A673 (cell line): ENCODE measurements at regions not wholly inside any gene's neighbourhood (a gene's known extent, or its start where the extent isn't known, plus 50 kb on each side); places are given as distances from the start of the nearest gene placed in this dataset.

Experiments used
- BruUV-seq: library from RNA; stranded (reverse); fragments of 400-500 nt; replicated peaks from 2 replicates; lab custom pipeline; 2021; lab: Mats Ljungman, UMichigan
- CTCF ChIA-PET: fragments of 300-600 bp; sonication (Branson Sonifier 250); formaldehyde crosslinking; loops from one replicate; lab custom pipeline; 2022; ENCODE audit warnings: antibody characterized with exemption; lab: Charles Lee
- POLR2A ChIA-PET: fragments of 300-600 bp; sonication (Branson Sonifier 250); formaldehyde crosslinking; loops from one replicate; lab custom pipeline; 2022; ENCODE audit warnings: antibody characterized with exemption; ENCODE audit not compliant: low non-redundant PET; lab: Charles Lee
- DNase-seq: peaks from one replicate; pipeline ENCODE4 v3.0.0-alpha.2; 2015; ENCODE audit warnings: low spot score
- H3K27ac ChIP-seq: fragments of 200-600 bp; sonication (generic); 2 replicates; pipeline ENCODE4 v1.5.1; 2016; ENCODE audit warnings: mixed run types, low read depth, mild to moderate bottlenecking, mixed read lengths, antibody characterized with exemption, low read length; ENCODE audit not compliant: poor library complexity, severe bottlenecking
- H3K27me3 ChIP-seq: fragments of 200-600 bp; sonication (generic); replicated peaks from 2 replicates; pipeline ENCODE4 v1.6.1; 2017; ENCODE audit warnings: mixed run types, low read depth, mild to moderate bottlenecking, mixed read lengths, antibody characterized with exemption, low read length; ENCODE audit not compliant: insufficient read depth, poor library complexity
- H3K36me3 ChIP-seq: fragments of 200-600 bp; sonication (generic); 2 replicates; pipeline ENCODE4 v1.6.1; 2016; ENCODE audit warnings: mixed run types, mild to moderate bottlenecking, mixed read lengths, antibody characterized with exemption, low read length; ENCODE audit not compliant: insufficient read depth, poor library complexity, severe bottlenecking
- H3K4me1 ChIP-seq: fragments of 200-600 bp; sonication (generic); 2 replicates; pipeline ENCODE4 v1.6.1; 2017; ENCODE audit warnings: mixed run types, mild to moderate bottlenecking, mixed read lengths, antibody characterized with exemption, low read length; ENCODE audit not compliant: insufficient read depth, poor library complexity, severe bottlenecking
- H3K4me3 ChIP-seq: fragments of 200-600 bp; sonication (generic); 2 replicates; pipeline ENCODE4 v1.5.1; 2016; ENCODE audit warnings: low read depth, mixed run types, mild to moderate bottlenecking, mixed read lengths, low read length; ENCODE audit not compliant: poor library complexity, severe bottlenecking
- H3K9me3 ChIP-seq: fragments of 200-600 bp; sonication (generic); 2 replicates; pipeline ENCODE4 v1.6.1; 2016; ENCODE audit warnings: mixed run types, low read depth, mild to moderate bottlenecking, mixed read lengths, antibody characterized with exemption, low read length; ENCODE audit not compliant: poor library complexity, severe bottlenecking
- CTCF ChIP-seq: fragments of 300-800, 200-600 bp; sonication (generic); conservative IDR thresholded peaks from 2 replicates; pipeline ENCODE4 v1.5.1; 2017; ENCODE audit warnings: low read depth, mild to moderate bottlenecking, antibody characterized with exemption, low read length, moderate library complexity, mixed read lengths
- EZH2 ChIP-seq: fragments of 200-600 bp; sonication (generic); IDR thresholded peaks from 2 replicates; pipeline ENCODE4 v1.6.1; 2017; ENCODE audit warnings: borderline replicate concordance, low read depth, mild to moderate bottlenecking, mixed read lengths, antibody characterized with exemption, low read length; ENCODE audit not compliant: poor library complexity, severe bottlenecking
- intact Hi-C: fragments of 100-400 bp; cut with micrococcal nuclease; formaldehyde crosslinking; loops from one replicate; pipeline ENCODE4 v1.10.0; 2022; ENCODE audit not compliant: unreplicated experiment

GRCh38 chr7:18343047-18343446 is 152.5 kb upstream of the HDAC9 start:
- DNase-seq = no peak
- intact Hi-C loops = loop anchor here (10.0 kb wide), 2 partner anchors 1038 to 1448 kb away; no protein-coding TSS in a partner anchor
- Histone ChIP-seq H3K9me3 (peaks cover 7% of the 10 kb centered on the region), H3K36me3 (no peaks in the 10 kb centered on the region), H3K27ac (no peak overlapping the region), H3K4me1 (peaks cover 6% of the 10 kb centered on the region), H3K4me3 (no peak overlapping the region), H3K27me3 (no peaks in the 10 kb centered on the region)
- ChIA-PET CTCF (no interaction called here), POLR2A (no interaction called here)
- TF ChIP-seq CTCF (no peak), EZH2 (no peak)
- BruUV-seq = no TSS peak

GRCh38 chr7:18344536-18344935 is 151.0 kb upstream of the HDAC9 start:
- Histone ChIP-seq H3K27me3 (no peaks in the 10 kb centered on the region), H3K4me3 (no peak overlapping the region), H3K36me3 (no peaks in the 10 kb centered on the region), H3K27ac (no peak overlapping the region), H3K4me1 (peaks cover 6% of the 10 kb centered on the region), H3K9me3 (peaks cover 7% of the 10 kb centered on the region)
- intact Hi-C loops = loop anchor here (2.0 to 10.0 kb wide), 4 partner anchors 574 to 1450 kb away; no protein-coding TSS in a partner anchor
- no peak for DNase-seq
- POLR2A ChIA-PET = no interaction called here
- CTCF ChIA-PET = no interaction called here
- no TSS peak for BruUV-seq
- TF ChIP-seq EZH2 = no peak
- no peak for TF ChIP-seq CTCF

GRCh38 chr7:18345641-18346234 is 149.8 kb upstream of the HDAC9 start:
- peaks cover 6% of the 10 kb centered on the region for H3K4me1 ChIP-seq
- CTCF ChIA-PET = interaction anchor here (0.5 to 1.4 kb wide), 5 partner anchors 251 to 639 kb away, joined by 4 to 15 read pairs (median 5); no protein-coding TSS in a partner anchor
- H3K27me3 ChIP-seq = no peaks in the 10 kb centered on the region
- no peaks in the 10 kb centered on the region for H3K36me3 ChIP-seq
- BruUV-seq = no TSS peak
- intact Hi-C loops = loop anchor here (2.0 to 10.0 kb wide), 5 partner anchors 128 to 1451 kb away; no protein-coding TSS in a partner anchor
- no peak overlapping the region for H3K27ac ChIP-seq
- peak; percentile 90 for TF ChIP-seq CTCF
- TF ChIP-seq EZH2 = no peak
- peak; percentile 75 for DNase-seq
- no peak overlapping the region for H3K4me3 ChIP-seq
- POLR2A ChIA-PET = no interaction called here
- peaks cover 6% of the 10 kb centered on the region for H3K9me3 ChIP-seq
